ENCODE measurements at regions not wholly inside any gene's neighbourhood (a gene's known extent, or its start where the extent isn't known, plus 50 kb on each side); places are given as distances from the start of the nearest gene placed in this dataset.

DNA sequence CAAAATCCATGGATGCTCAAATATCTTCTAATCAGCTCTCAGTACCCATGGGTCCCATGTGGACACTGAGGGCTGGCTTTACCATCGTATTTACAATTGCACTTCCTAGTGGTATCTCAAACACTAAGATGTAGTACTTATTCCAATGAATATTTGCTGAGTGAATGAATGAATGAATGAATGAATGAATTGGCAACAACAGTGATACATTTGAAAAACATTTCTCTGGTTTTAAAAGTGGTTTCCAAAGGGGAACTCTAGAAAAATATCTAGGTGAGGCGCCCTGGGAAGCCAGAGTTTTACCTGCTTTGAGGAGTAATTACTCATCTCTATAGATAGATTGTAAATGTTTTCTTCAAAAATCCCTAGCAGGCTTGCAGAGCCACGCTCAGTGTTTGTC lies 76.6 kb downstream of the CYTL1 start:
- Histone ChIP-seq H3K23ac (ENCODE audit: low read depth, low read length, poor library complexity) (no peak overlapping the region), H2BK12ac (ENCODE audit: low read length) (no peak overlapping the region), H3K27ac (replicated peaks; ENCODE audit: low read length) (no peak overlapping the region), H2BK120ac (ENCODE audit: low read depth, low read length) (no peak overlapping the region), H3K18ac (ENCODE audit: low read length) (no peak overlapping the region), H3K9me3 (replicated peaks in 1 of 2; ENCODE audit: control insufficient read depth in 2 of 2, insufficient read depth in 1 of 2, low read depth in 1 of 2, low read length in 2 of 2) (no peaks in the 10 kb centered on the region), H3K4ac (ENCODE audit: low read length) (no peak overlapping the region), H4K91ac (ENCODE audit: low read depth, low read length, poor library complexity) (no peak overlapping the region), H3K14ac (ENCODE audit: low read length) (no peak overlapping the region), H3K4me3 (ENCODE audit: low read length in 2 of 2) (no peak overlapping the region), H3K4me2 (ENCODE audit: insufficient read depth, low read length, poor library complexity, severe bottlenecking) (no peak overlapping the region), H3K9ac (ENCODE audit: low read depth, low read length, poor library complexity) (no peak overlapping the region), H3K27me3 (ENCODE audit: control insufficient read depth in 3 of 3, insufficient read depth in 3 of 3, low read depth in 1 of 3, low read length in 3 of 3) (no peaks in the 10 kb centered on the region), H3K4me1 (ENCODE audit: control insufficient read depth in 2 of 2, insufficient read depth in 1 of 2, low read depth in 1 of 2, low read length in 2 of 2) (no peaks in the 10 kb centered on the region), H4K8ac (ENCODE audit: low read depth, low read length) (no peak overlapping the region), H2AFZ (ENCODE audit: low read length) (no peak overlapping the region), H3K79me1 (ENCODE audit: low read depth, low read length) (no peaks in the 10 kb centered on the region), H2BK15ac (ENCODE audit: low read length) (no peak overlapping the region), H2AK5ac (ENCODE audit: low read depth, low read length) (no peak overlapping the region), H2BK5ac (ENCODE audit: low read length) (no peak overlapping the region), H3K36me3 (replicated peaks in 1 of 2; ENCODE audit: control insufficient read depth in 2 of 2, insufficient read depth in 2 of 2, low read length in 2 of 2) (no peaks in the 10 kb centered on the region)
- no peak for DNase-seq (ENCODE audit: low spot score)
- WGBS, 2 donors (ENCODE audit: extremely low coverage in 2 of 2, insufficient read length in 2 of 2, insufficient replicate concordance in 1 of 2) = no CpG with 5 or more reads among the region's 3 CpGs

DNA sequence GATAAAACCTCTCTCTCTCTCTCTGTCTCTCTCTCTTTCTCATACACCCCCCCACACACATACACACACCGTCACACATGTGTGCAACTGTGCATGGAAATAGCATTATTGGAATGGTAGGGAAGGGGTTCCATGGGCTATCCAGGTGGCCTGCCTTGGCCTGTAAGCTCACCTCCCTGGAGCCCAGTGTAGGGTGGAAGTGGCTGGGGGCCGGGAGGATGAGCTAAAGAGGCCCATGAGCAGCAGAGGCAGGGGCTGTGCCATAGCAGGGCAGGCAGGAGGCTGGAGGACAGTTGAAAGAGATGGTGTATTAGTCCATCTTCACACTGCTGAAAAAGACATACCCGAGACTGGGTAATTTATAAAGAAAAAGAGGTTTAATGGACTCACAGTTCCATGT lies 74.2 kb downstream of the CYTL1 start:
- H2AK5ac ChIP-seq (ENCODE audit: low read depth, low read length) = no peak overlapping the region
- H3K18ac ChIP-seq (ENCODE audit: low read length) = no peak overlapping the region
- no peak overlapping the region for H2BK12ac ChIP-seq (ENCODE audit: low read length)
- WGBS, 2 donors (ENCODE audit: extremely low coverage in 2 of 2, insufficient read length in 2 of 2, insufficient replicate concordance in 1 of 2) = no CpG with 5 or more reads among the region's 3 CpGs
- no peak overlapping the region for H3K4ac ChIP-seq (ENCODE audit: low read length)
- H3K4me2 ChIP-seq (ENCODE audit: insufficient read depth, low read length, poor library complexity, severe bottlenecking) = no peak overlapping the region
- H2BK15ac ChIP-seq (ENCODE audit: low read length) = no peak overlapping the region
- H2BK5ac ChIP-seq (ENCODE audit: low read length) = no peak overlapping the region
- no peak overlapping the region for H4K8ac ChIP-seq (ENCODE audit: low read depth, low read length)
- no peaks in the 10 kb centered on the region for H3K27me3 ChIP-seq (ENCODE audit: control insufficient read depth in 3 of 3, insufficient read depth in 3 of 3, low read depth in 1 of 3, low read length in 3 of 3)
- no peaks in the 10 kb centered on the region for H3K9me3 ChIP-seq (replicated peaks in 1 of 2; ENCODE audit: control insufficient read depth in 2 of 2, insufficient read depth in 1 of 2, low read depth in 1 of 2, low read length in 2 of 2)
- no peaks in the 10 kb centered on the region for H3K4me1 ChIP-seq (ENCODE audit: control insufficient read depth in 2 of 2, insufficient read depth in 1 of 2, low read depth in 1 of 2, low read length in 2 of 2)
- H3K79me1 ChIP-seq (ENCODE audit: low read depth, low read length) = no peaks in the 10 kb centered on the region
- no peak overlapping the region for H2BK120ac ChIP-seq (ENCODE audit: low read depth, low read length)
- no peak overlapping the region for H4K91ac ChIP-seq (ENCODE audit: low read depth, low read length, poor library complexity)
- H3K9ac ChIP-seq (ENCODE audit: low read depth, low read length, poor library complexity) = no peak overlapping the region
- no peak overlapping the region for H2AFZ ChIP-seq (ENCODE audit: low read length)
- H3K14ac ChIP-seq (ENCODE audit: low read length) = no peak overlapping the region
- DNase-seq (ENCODE audit: low spot score) = no peak
- no peaks in the 10 kb centered on the region for H3K36me3 ChIP-seq (replicated peaks in 1 of 2; ENCODE audit: control insufficient read depth in 2 of 2, insufficient read depth in 2 of 2, low read length in 2 of 2)
- no peak overlapping the region for H3K27ac ChIP-seq (replicated peaks; ENCODE audit: low read length)
- H3K23ac ChIP-seq (ENCODE audit: low read depth, low read length, poor library complexity) = no peak overlapping the region
- H3K4me3 ChIP-seq (ENCODE audit: low read length in 2 of 2) = peak overlapping the region in 1 of 2 donors; percentile 12

DNA sequence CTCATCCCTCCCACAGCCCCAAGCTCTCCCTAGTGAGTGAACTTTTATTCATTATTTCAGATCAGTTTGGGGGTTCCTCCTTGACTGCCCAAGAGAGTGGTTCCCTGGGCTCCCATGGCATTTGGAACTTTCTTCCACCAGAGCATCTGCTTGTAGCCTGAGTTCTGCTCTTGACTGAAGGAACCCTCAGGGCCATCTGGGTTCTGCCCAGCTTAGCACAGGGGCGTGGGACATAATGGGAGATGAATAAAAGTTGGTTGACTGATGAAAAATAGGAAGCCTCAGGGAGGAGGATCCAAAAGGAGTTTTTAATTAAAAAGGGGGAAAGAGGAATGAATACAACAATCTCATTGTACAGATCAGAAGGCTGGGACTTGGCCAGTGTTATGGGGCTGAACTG lies 73.4 kb downstream of the CYTL1 start:
- Histone ChIP-seq H2BK5ac (ENCODE audit: low read length) (no peak overlapping the region), H2BK120ac (ENCODE audit: low read depth, low read length) (no peak overlapping the region), H3K27ac (replicated peaks; ENCODE audit: low read length) (no peak overlapping the region), H3K23ac (ENCODE audit: low read depth, low read length, poor library complexity) (no peak overlapping the region), H3K4me2 (ENCODE audit: insufficient read depth, low read length, poor library complexity, severe bottlenecking) (no peak overlapping the region), H3K4me1 (ENCODE audit: control insufficient read depth in 2 of 2, insufficient read depth in 1 of 2, low read depth in 1 of 2, low read length in 2 of 2) (no peaks in the 10 kb centered on the region), H3K36me3 (replicated peaks in 1 of 2; ENCODE audit: control insufficient read depth in 2 of 2, insufficient read depth in 2 of 2, low read length in 2 of 2) (no peaks in the 10 kb centered on the region), H3K9me3 (replicated peaks in 1 of 2; ENCODE audit: control insufficient read depth in 2 of 2, insufficient read depth in 1 of 2, low read depth in 1 of 2, low read length in 2 of 2) (no peaks in the 10 kb centered on the region), H3K9ac (ENCODE audit: low read depth, low read length, poor library complexity) (no peak overlapping the region), H4K8ac (ENCODE audit: low read depth, low read length) (no peak overlapping the region), H4K91ac (ENCODE audit: low read depth, low read length, poor library complexity) (no peak overlapping the region), H3K14ac (ENCODE audit: low read length) (no peak overlapping the region), H3K79me1 (ENCODE audit: low read depth, low read length) (no peaks in the 10 kb centered on the region), H2AK5ac (ENCODE audit: low read depth, low read length) (no peak overlapping the region), H2BK12ac (ENCODE audit: low read length) (no peak overlapping the region), H3K4me3 (ENCODE audit: low read length in 2 of 2) (no peak overlapping the region), H3K18ac (ENCODE audit: low read length) (no peak overlapping the region), H2BK15ac (ENCODE audit: low read length) (no peak overlapping the region), H2AFZ (ENCODE audit: low read length) (no peak overlapping the region), H3K4ac (ENCODE audit: low read length) (no peak overlapping the region), H3K27me3 (ENCODE audit: control insufficient read depth in 3 of 3, insufficient read depth in 3 of 3, low read depth in 1 of 3, low read length in 3 of 3) (no peaks in the 10 kb centered on the region)
- DNase-seq (ENCODE audit: low spot score) = no peak
- WGBS, 2 donors (ENCODE audit: extremely low coverage in 2 of 2, insufficient read length in 2 of 2, insufficient replicate concordance in 1 of 2) = no CpG with 5 or more reads among the region's 1 CpG

DNA sequence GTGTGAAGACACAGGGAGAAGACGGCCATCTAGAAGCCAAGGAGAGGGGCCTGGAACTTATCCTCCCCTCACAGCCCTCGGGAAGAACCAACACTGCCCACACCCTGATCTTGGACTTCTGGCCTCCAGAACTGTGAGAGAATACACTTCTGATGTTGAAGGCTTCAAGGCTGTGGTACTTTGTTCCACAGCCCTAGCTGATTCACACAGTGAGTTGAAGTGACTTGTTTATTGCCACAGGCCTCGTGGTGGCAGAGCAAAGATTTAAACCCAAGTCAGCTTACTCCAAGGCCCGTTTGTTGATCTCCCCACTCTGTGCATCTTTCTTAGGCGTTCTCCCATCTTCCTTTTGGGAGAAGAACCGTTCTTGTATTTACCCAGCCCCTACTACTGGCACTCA lies 72.8 kb downstream of the CYTL1 start:
- H2BK5ac ChIP-seq (ENCODE audit: low read length) = no peak overlapping the region
- no peak overlapping the region for H4K91ac ChIP-seq (ENCODE audit: low read depth, low read length, poor library complexity)
- H3K27me3 ChIP-seq (ENCODE audit: control insufficient read depth in 3 of 3, insufficient read depth in 3 of 3, low read depth in 1 of 3, low read length in 3 of 3) = no peaks in the 10 kb centered on the region
- no peaks in the 10 kb centered on the region for H3K36me3 ChIP-seq (replicated peaks in 1 of 2; ENCODE audit: control insufficient read depth in 2 of 2, insufficient read depth in 2 of 2, low read length in 2 of 2)
- no peak overlapping the region for H3K18ac ChIP-seq (ENCODE audit: low read length)
- no peak overlapping the region for H4K8ac ChIP-seq (ENCODE audit: low read depth, low read length)
- H3K79me1 ChIP-seq (ENCODE audit: low read depth, low read length) = no peaks in the 10 kb centered on the region
- no peaks in the 10 kb centered on the region for H3K9me3 ChIP-seq (replicated peaks in 1 of 2; ENCODE audit: control insufficient read depth in 2 of 2, insufficient read depth in 1 of 2, low read depth in 1 of 2, low read length in 2 of 2)
- H3K4me3 ChIP-seq (ENCODE audit: low read length in 2 of 2) = no peak overlapping the region
- H3K4me1 ChIP-seq (ENCODE audit: control insufficient read depth in 2 of 2, insufficient read depth in 1 of 2, low read depth in 1 of 2, low read length in 2 of 2) = no peaks in the 10 kb centered on the region
- no peak overlapping the region for H2AK5ac ChIP-seq (ENCODE audit: low read depth, low read length)
- no peak overlapping the region for H2BK12ac ChIP-seq (ENCODE audit: low read length)
- no CpG with 5 or more reads among the region's 6 CpGs for WGBS, 2 donors (ENCODE audit: extremely low coverage in 2 of 2, insufficient read length in 2 of 2, insufficient replicate concordance in 1 of 2)
- no peak overlapping the region for H2BK120ac ChIP-seq (ENCODE audit: low read depth, low read length)
- H3K14ac ChIP-seq (ENCODE audit: low read length) = no peak overlapping the region
- no peak overlapping the region for H3K27ac ChIP-seq (replicated peaks; ENCODE audit: low read length)
- H3K4me2 ChIP-seq (ENCODE audit: insufficient read depth, low read length, poor library complexity, severe bottlenecking) = no peak overlapping the region
- DNase-seq (ENCODE audit: low spot score) = no peak
- no peak overlapping the region for H3K23ac ChIP-seq (ENCODE audit: low read depth, low read length, poor library complexity)
- H2AFZ ChIP-seq (ENCODE audit: low read length) = no peak overlapping the region
- H3K4ac ChIP-seq (ENCODE audit: low read length) = no peak overlapping the region
- H3K9ac ChIP-seq (ENCODE audit: low read depth, low read length, poor library complexity) = no peak overlapping the region
- no peak overlapping the region for H2BK15ac ChIP-seq (ENCODE audit: low read length)

Measured in neuronal stem cell (in vitro differentiated cells).